ENCODE measurements at regions not wholly inside any gene's neighbourhood (a gene's known extent, or its start where the extent isn't known, plus 50 kb on each side); places are given as distances from the start of the nearest gene placed in this dataset.

DNA sequence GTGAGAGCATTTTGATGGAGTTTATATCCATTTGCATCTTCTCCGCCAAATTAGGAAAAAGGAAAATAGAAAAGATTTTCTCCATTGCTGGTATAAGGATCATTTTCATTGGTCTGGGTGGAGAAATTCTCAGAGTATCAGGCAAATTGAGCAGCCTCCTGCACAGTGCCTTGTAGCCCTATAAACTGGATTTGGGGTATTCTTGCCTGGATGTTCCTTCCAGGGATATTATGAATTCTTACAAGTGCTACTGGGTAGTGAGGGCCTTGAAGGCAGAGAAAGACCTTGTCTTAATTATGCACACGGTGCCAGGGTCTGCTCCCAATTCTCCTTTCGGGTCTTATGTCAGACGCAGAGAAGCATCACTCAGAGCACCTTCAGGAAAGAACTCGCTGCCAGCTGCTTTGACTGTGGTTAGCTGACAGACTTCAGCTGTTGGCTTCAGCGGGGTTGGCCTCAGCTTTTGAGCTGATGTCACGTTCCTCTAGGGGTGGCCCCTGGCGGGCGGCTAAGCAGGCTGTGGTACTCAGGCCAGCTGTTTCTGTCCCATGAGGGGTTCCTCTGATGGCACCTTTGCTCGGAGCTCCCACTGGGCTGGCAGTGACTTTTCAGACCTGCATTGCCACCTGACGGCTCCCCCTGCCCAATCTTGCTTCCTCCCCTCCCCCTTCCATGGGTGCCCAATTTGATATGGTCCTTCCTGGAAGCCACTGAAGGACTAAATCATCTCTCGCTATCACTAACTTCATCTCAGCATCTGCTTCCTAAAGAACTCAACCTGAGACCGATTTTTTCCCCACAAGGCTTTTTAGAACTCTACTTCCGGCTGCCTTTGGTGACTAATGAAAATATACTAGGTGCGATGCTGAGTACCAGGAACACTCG lies 519.5 kb downstream of the BCOR start:
- DNase-seq (ENCODE audit: low read depth, low spot score): no peak
- no peak overlapping the region for H2AFZ ChIP-seq (ENCODE audit: control insufficient read depth, low read length)
- dilution Hi-C loops (cut with MboI; ENCODE audit: extremely low pct_ligation_motif_present, low sequenced_read_pairs): no loop called here
- no peaks in the 10 kb centered on the region for H4K20me1 ChIP-seq (ENCODE audit: control insufficient read depth, extremely low read depth, insufficient read depth, low read length)
- no peak overlapping the region for H3K27ac ChIP-seq (ENCODE audit: control insufficient read depth, insufficient read depth, low read length)
- H3K4me3 ChIP-seq (ENCODE audit: control insufficient read depth in 2 of 3, extremely low read depth in 1 of 3, insufficient read depth in 2 of 3, low read depth in 1 of 3, low read length in 3 of 3): no peak overlapping the region
- H3K9me1 ChIP-seq (ENCODE audit: control insufficient read depth, extremely low read depth, insufficient read depth, low read length): no peaks in the 10 kb centered on the region
- no peaks in the 10 kb centered on the region for H3K36me3 ChIP-seq (ENCODE audit: control insufficient read depth in 2 of 2, extremely low read depth in 1 of 2, insufficient read depth in 2 of 2, low read length in 2 of 2)
- H3K4me1 ChIP-seq (ENCODE audit: control insufficient read depth, extremely low read depth, insufficient read depth, low read length): peaks cover 2% of the 10 kb centered on the region
- no peaks in the 10 kb centered on the region for H3K27me3 ChIP-seq (ENCODE audit: control insufficient read depth, extremely low read depth, insufficient read depth, low read length)
- no peaks in the 10 kb centered on the region for H3K79me2 ChIP-seq (ENCODE audit: control insufficient read depth, insufficient read depth, low read length)
- no peak for FAIRE-seq
- TF ChIP-seq, protein P1, sequence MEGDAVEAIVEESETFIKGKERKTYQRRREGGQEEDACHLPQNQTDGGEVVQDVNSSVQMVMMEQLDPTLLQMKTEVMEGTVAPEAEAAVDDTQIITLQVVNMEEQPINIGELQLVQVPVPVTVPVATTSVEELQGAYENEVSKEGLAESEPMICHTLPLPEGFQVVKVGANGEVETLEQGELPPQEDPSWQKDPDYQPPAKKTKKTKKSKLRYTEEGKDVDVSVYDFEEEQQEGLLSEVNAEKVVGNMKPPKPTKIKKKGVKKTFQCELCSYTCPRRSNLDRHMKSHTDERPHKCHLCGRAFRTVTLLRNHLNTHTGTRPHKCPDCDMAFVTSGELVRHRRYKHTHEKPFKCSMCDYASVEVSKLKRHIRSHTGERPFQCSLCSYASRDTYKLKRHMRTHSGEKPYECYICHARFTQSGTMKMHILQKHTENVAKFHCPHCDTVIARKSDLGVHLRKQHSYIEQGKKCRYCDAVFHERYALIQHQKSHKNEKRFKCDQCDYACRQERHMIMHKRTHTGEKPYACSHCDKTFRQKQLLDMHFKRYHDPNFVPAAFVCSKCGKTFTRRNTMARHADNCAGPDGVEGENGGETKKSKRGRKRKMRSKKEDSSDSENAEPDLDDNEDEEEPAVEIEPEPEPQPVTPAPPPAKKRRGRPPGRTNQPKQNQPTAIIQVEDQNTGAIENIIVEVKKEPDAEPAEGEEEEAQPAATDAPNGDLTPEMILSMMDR (optimal IDR thresholded peaks at IDR 0.05 in 1 of 3, IDR thresholded peaks at IDR 0.05 in 1 of 3, conservative IDR thresholded peaks at IDR 0.05 in 1 of 3; ENCODE audit: extremely low read depth in 1 of 3, insufficient read depth in 2 of 3, low read length in 3 of 3): no peak
- no peak for TF ChIP-seq EZH2 (IDR thresholded peaks at IDR 0.05; ENCODE audit: low read length)
- no peaks in the 10 kb centered on the region for H3K9me3 ChIP-seq (ENCODE audit: control insufficient read depth, low read depth, low read length)
- H3K9ac ChIP-seq (ENCODE audit: control insufficient read depth, extremely low read depth, insufficient read depth, low read length): no peak overlapping the region
- no peak overlapping the region for H3K4me2 ChIP-seq (ENCODE audit: control insufficient read depth, extremely low read depth, insufficient read depth, low read depth, low read length)

DNA sequence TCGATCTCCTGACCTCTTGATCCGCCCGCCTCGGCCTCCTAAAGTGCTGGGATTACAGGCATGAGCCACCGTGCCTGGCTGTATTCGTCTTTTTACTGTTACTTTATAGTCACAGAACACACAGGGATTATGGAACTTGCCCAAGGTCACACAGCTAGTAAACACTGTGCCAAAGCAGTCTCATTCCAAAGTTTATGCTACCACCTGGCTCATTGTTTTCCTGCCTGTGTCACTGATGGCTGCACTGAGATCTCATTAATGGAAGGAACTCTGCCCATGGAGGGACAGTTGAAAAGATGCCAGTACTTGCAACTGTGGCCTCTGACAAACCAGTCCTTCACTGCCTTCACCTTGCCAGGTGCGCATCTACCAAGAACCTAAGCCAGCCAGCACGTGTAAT lies 517.7 kb downstream of the BCOR start:
- Histone ChIP-seq H3K4me2 (ENCODE audit: control insufficient read depth, extremely low read depth, insufficient read depth, low read depth, low read length) (no peak overlapping the region), H3K36me3 (ENCODE audit: control insufficient read depth in 2 of 2, extremely low read depth in 1 of 2, insufficient read depth in 2 of 2, low read length in 2 of 2) (no peaks in the 10 kb centered on the region), H3K27ac (ENCODE audit: control insufficient read depth, insufficient read depth, low read length) (no peak overlapping the region), H3K79me2 (ENCODE audit: control insufficient read depth, insufficient read depth, low read length) (no peaks in the 10 kb centered on the region), H4K20me1 (ENCODE audit: control insufficient read depth, extremely low read depth, insufficient read depth, low read length) (no peaks in the 10 kb centered on the region), H3K27me3 (ENCODE audit: control insufficient read depth, extremely low read depth, insufficient read depth, low read length) (no peaks in the 10 kb centered on the region), H2AFZ (ENCODE audit: control insufficient read depth, low read length) (no peak overlapping the region), H3K9me1 (ENCODE audit: control insufficient read depth, extremely low read depth, insufficient read depth, low read length) (no peaks in the 10 kb centered on the region), H3K9ac (ENCODE audit: control insufficient read depth, extremely low read depth, insufficient read depth, low read length) (no peak overlapping the region), H3K9me3 (ENCODE audit: control insufficient read depth, low read depth, low read length) (no peaks in the 10 kb centered on the region), H3K4me1 (ENCODE audit: control insufficient read depth, extremely low read depth, insufficient read depth, low read length) (peaks cover 2% of the 10 kb centered on the region), H3K4me3 (ENCODE audit: control insufficient read depth in 2 of 3, extremely low read depth in 1 of 3, insufficient read depth in 2 of 3, low read depth in 1 of 3, low read length in 3 of 3) (no peak overlapping the region)
- no peak for FAIRE-seq
- no peak for DNase-seq (ENCODE audit: low read depth, low spot score)
- TF ChIP-seq, protein P1 (optimal IDR thresholded peaks at IDR 0.05 in 1 of 3, IDR thresholded peaks at IDR 0.05 in 1 of 3, conservative IDR thresholded peaks at IDR 0.05 in 1 of 3; ENCODE audit: extremely low read depth in 1 of 3, insufficient read depth in 2 of 3, low read length in 3 of 3): no peak
- TF ChIP-seq EZH2 (IDR thresholded peaks at IDR 0.05; ENCODE audit: low read length): no peak
- dilution Hi-C loops (cut with MboI; ENCODE audit: extremely low pct_ligation_motif_present, low sequenced_read_pairs): no loop called here

Data from keratinocyte (primary cell).